H7 (cell line): ENCODE measurements at regions not wholly inside any gene's neighbourhood (a gene's known extent, or its start where the extent isn't known, plus 50 kb on each side); places are given as distances from the start of the nearest gene placed in this dataset.

Source experiments
- DNase-seq: peaks from one replicate; pipeline ENCODE4 v3.0.0; 2012
- H3K27me3 ChIP-seq: 2 replicates; pipeline ENCODE4 v1.6.0; 2011; ENCODE audit warnings: mild to moderate bottlenecking, low read length; ENCODE audit not compliant: control insufficient read depth, insufficient read depth
- H3K36me3 ChIP-seq: replicated peaks from 2 replicates; pipeline ENCODE4 v1.5.1; 2011; ENCODE audit warnings: low read length; ENCODE audit not compliant: control insufficient read depth, insufficient read depth
- H3K4me3 ChIP-seq: 2 replicates; pipeline ENCODE4 v1.5.1; 2011; ENCODE audit warnings: low read depth, mild to moderate bottlenecking, control low read depth, low read length, moderate library complexity; ENCODE audit not compliant: insufficient read depth

GRCh38 chr13:34290661-34291060 is 472.7 kb downstream of the RFC3 start:
- no peak overlapping the region for H3K4me3 ChIP-seq
- H3K27me3 ChIP-seq, result no peaks in the 10 kb centered on the region
- no peak for DNase-seq
- no peaks in the 10 kb centered on the region for H3K36me3 ChIP-seq

DNA sequence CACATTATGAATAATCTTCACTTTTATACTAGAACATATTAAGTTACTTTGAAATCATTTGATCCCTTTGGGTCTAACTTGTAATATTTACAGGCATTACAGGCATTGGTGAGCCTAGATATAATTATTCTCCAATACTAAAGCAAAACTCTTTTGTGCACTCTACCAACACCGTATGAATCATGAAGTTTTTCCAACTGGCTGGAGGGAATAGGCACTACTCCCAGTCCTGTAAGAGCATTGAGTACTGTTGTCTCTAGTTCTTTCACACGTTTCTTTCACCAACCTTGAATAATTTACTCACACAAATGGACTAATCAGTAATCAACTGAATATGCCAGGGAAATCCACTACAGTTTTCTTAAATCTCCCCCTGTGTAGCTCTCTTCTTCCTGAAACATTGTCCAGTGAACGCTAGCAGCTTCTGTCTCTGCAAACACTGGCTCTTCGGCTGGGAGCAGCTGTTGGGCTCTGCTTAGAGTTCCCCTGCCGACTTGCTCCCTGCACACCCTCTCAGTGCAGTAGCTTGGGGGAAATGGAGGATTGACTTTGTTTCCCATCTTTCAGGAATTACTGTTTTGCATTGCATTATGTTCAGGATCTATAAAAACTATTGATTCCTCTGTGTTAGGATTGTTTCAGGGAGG is 476.7 kb downstream of the RFC3 start:
- Histone ChIP-seq H3K27me3 (no peaks in the 10 kb centered on the region), H3K36me3 (no peaks in the 10 kb centered on the region), H3K4me3 (no peak overlapping the region)
- no peak for DNase-seq

GRCh38 chr13:34300559-34300958 is 482.6 kb downstream of the RFC3 start:
- no peaks in the 10 kb centered on the region for H3K27me3 ChIP-seq
- no peaks in the 10 kb centered on the region for H3K36me3 ChIP-seq
- no peak overlapping the region for H3K4me3 ChIP-seq
- DNase-seq, result no peak

- no peak for DNase-seq
- Histone ChIP-seq H3K36me3 (no peaks in the 10 kb centered on the region), H3K4me3 (no peak overlapping the region), H3K27me3 (no peaks in the 10 kb centered on the region)
These were observed 484.6 kb downstream of the RFC3 start for GRCh38 chr13:34302596-34302995.

GRCh38 chr13:34303346-34303745 is 485.4 kb downstream of the RFC3 start:
- no peak overlapping the region for H3K4me3 ChIP-seq

GRCh38 chr13:34307607-34308006 is 489.7 kb downstream of the RFC3 start:
- no peak for DNase-seq
- Histone ChIP-seq H3K36me3 (no peaks in the 10 kb centered on the region), H3K4me3 (no peak overlapping the region), H3K27me3 (no peaks in the 10 kb centered on the region)

More at GRCh38 chr13:34303346-34303745, 485.4 kb downstream of the RFC3 start:
- no peaks in the 10 kb centered on the region for H3K27me3 ChIP-seq
- DNase-seq, result no peak
- no peaks in the 10 kb centered on the region for H3K36me3 ChIP-seq

DNA sequence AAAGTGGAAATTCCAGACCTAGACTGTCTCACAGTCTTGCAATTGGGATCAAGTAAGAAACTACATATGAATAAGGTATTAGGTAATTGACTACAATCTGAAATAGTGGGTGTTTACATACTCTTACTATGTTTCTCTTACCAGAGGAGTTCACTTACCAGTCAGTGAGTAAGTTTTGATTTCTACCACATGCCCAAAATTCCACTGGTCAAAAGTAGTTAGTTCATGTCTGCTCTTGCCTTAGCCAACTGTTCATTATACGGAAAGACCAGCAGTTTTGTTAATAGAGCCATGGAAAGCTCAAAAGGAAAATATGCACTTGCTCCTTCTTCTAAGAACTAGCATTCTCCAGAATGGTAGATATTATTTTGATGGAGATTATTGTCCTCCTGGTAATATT is 490.8 kb downstream of the RFC3 start:
- Histone ChIP-seq H3K36me3 (no peaks in the 10 kb centered on the region), H3K27me3 (no peaks in the 10 kb centered on the region), H3K4me3 (no peak overlapping the region)
- no peak for DNase-seq

GRCh38 chr13:34310539-34310938 is 492.6 kb downstream of the RFC3 start:
- Histone ChIP-seq H3K27me3 (no peaks in the 10 kb centered on the region), H3K4me3 (no peak overlapping the region), H3K36me3 (no peaks in the 10 kb centered on the region)
- DNase-seq, result peak; percentile 8

- no peaks in the 10 kb centered on the region for H3K27me3 ChIP-seq
- H3K36me3 ChIP-seq, result no peaks in the 10 kb centered on the region
- DNase-seq, result no peak
- no peak overlapping the region for H3K4me3 ChIP-seq
These were observed 493.3 kb downstream of the RFC3 start for GRCh38 chr13:34311251-34311650.

- H3K36me3 ChIP-seq, result no peaks in the 10 kb centered on the region
- H3K4me3 ChIP-seq, result no peak overlapping the region
- no peak for DNase-seq
- no peaks in the 10 kb centered on the region for H3K27me3 ChIP-seq
These were observed 494.6 kb downstream of the RFC3 start for GRCh38 chr13:34312578-34312977.

DNA sequence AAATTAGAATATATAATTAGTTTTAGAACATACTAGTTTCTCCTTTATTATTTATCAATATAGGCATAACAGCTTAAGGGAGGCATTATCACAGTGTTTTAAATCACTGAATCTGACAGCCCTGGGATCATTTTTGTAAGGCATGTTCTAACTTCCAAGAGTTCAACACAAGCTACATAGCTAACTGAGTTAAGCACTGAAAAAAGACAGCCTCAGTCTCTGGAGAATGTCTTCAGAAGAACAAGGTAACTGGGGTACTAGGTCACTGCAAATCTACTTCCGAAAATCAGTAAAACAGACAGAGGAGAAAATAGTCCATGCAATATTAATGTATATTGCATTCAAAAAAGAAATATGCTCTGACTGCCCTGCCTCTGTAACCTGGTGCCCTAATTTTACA is 502.1 kb downstream of the RFC3 start:
- H3K36me3 ChIP-seq, result no peaks in the 10 kb centered on the region
- H3K4me3 ChIP-seq, result no peak overlapping the region
- DNase-seq, result no peak
- H3K27me3 ChIP-seq, result no peaks in the 10 kb centered on the region

DNA sequence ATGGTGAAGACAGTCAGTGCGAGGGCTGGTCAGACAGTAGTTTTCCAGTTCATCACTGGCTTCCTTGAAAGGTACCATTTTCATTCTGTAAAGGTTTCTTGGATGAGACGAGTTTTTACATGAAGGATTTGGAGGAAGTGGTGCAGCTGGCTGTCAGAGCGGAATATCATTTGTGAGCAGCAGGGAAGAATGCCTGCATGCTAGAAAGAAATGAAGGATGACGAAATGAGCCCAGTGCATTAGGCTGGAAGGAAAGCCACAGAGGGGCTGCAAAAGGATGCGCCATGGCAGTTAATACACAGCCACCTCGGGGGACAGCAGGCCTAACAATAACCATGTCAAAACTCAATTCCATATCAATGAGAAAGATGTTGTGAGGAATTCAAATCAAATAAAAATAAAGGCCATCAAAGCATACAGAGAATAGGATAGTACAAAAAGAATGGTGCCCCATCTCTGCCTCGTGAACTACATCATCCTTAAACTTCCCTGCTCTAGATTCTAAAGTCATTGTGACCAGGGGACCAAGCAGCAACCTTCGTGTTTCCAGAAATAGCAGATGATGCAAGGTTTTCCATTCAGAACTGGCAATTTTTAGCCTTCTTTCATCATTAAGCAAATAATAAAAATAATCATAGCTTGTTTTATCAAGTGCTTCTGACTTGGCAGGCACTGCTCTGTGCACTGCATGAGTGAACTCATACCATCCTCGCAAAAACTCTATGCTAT is 504.2 kb downstream of the RFC3 start:
- Histone ChIP-seq H3K4me3 (no peak overlapping the region), H3K36me3 (no peaks in the 10 kb centered on the region), H3K27me3 (no peaks in the 10 kb centered on the region)
- DNase-seq, result no peak

DNA sequence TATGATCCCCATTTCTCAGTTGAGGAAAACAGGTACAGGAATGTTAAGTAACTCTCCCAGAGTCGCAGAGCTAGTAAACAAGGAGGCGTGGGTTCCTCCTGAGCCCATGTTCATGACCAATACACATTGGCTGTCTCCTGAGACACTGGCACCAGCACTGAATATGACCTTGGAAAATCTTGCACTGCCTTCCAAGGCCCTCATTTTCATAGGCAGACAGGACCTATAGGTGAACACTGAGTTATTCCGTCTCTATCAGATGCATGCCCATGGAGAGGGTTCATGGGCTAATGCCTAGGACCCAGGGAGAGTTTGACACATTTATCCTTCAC is 504.8 kb downstream of the RFC3 start:
- no peak overlapping the region for H3K4me3 ChIP-seq
- DNase-seq, result no peak
- H3K27me3 ChIP-seq, result no peaks in the 10 kb centered on the region
- H3K36me3 ChIP-seq, result no peaks in the 10 kb centered on the region

DNA sequence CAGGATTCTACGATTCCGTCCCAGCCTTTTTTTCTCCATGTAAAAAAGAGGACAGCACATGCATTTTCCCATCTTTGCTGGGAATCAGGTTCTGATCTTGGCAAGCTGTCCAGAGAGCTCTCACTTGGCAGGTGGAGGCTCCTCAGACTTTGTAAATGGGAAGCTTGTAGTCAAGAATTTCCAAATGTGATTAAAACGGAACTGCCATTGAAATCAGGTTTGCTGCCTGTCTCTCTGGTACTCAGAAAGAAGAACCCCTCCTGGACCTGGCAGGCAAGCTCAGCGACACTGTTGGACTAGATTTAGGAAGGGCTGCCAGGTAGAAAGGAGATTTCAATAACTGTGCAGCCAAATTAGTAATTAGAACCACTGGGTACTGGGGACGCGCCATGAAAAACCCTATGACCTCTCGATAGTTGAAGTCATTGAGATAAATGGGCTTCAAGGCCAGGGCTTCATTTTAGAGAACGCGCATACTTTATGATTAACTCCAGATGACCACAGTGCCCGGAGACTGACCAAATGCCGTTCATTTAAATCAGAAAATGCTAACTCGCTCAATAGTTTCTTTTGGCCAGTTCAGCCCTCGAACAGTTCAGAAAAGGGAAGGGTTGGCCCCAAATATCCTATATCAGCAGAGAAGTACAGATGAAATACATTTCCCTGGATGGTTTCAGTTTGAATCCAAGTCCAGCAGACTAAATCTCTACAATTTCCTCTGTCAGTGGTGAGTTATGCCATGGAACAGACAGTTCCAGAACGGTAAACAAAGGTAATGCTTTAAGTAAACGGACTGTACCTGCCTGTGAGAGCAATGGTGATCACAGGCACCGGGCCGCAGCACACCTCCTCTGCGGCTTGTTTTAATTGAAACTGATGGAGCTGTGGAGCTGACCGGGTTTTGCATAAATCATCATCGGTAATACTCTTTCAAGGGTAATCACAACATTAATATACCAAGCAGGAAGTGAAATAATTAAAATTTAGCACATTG is 517.4 kb downstream of the RFC3 start:
- Histone ChIP-seq H3K4me3 (no peak overlapping the region), H3K36me3 (no peaks in the 10 kb centered on the region), H3K27me3 (no peaks in the 10 kb centered on the region)
- DNase-seq, result no peak

GRCh38 chr13:34338102-34338501 is 520.2 kb downstream of the RFC3 start:
- no peak for DNase-seq

More at GRCh38 chr13:34338102-34338501, 520.2 kb downstream of the RFC3 start:
- H3K4me3 ChIP-seq, result no peak overlapping the region
- no peaks in the 10 kb centered on the region for H3K36me3 ChIP-seq
- H3K27me3 ChIP-seq, result no peaks in the 10 kb centered on the region
